Vagina (tissue), 2 donors: ENCODE measurements at regions not wholly inside any gene's neighbourhood (a gene's known extent, or its start where the extent isn't known, plus 50 kb on each side); places are given as distances from the start of the nearest gene placed in this dataset.

ENCODE experiments used
- POLR2A ChIP-seq, 2 donors: fragments of 450-650 bp; IDR thresholded peaks; one replicate each; pipeline ENCODE4 v1.6.1; 2017; ENCODE audit warnings: antibody characterized with exemption in 2 of 2, mild to moderate bottlenecking in 2 of 2, moderate library complexity in 2 of 2
- POLR2AphosphoS5 ChIP-seq, 2 donors: sonication (generic); formaldehyde crosslinking; IDR thresholded peaks; one replicate each; pipeline ENCODE4 v1.9.0; 2017; ENCODE audit warnings: antibody characterized with exemption in 2 of 2, mild to moderate bottlenecking in 2 of 2, low read depth in 1 of 2; ENCODE audit not compliant: insufficient read depth in 1 of 2
- TF ChIP-seq, protein P1 (sequence below), 3 experiments: fragments of 450-650 bp in 2 of 3; fragments of 200-600 bp in 1 of 3; sonication (generic) in 1 of 3; IDR thresholded peaks; one replicate each; pipeline ENCODE4 v1.5.1; 2017 to 2019; ENCODE audit warnings: antibody characterized with exemption in 3 of 3, mild to moderate bottlenecking in 2 of 3, moderate library complexity in 2 of 3

DNA sequence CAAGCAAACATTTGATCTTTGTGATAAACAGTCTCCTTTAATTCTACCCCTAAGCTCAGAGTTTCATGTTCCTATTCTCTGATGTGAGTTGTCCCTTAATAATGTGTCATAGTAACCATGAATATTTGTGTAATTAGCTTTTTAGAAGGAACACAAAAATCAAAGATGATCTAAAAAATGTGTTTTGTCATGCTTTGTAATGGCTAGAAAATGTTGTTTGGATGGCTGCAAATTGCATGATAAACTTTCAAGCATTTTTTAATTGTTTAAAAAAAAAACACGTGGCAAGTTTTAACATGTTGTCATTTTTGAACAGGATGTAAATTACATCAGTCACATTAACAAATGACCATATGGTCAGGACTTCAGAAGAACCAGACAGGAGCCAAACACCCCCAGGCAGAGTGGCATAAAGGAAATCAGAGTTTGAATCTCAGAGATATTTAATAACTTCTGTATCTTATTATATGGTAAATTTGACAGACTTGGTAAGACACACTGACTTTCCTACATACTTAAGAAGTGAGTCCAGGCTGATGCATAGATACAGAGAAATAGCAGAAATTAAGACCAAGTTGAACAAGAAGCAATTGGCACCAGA lies 223.9 kb upstream of the VEGFC start:
- TF ChIP-seq, protein P1, sequence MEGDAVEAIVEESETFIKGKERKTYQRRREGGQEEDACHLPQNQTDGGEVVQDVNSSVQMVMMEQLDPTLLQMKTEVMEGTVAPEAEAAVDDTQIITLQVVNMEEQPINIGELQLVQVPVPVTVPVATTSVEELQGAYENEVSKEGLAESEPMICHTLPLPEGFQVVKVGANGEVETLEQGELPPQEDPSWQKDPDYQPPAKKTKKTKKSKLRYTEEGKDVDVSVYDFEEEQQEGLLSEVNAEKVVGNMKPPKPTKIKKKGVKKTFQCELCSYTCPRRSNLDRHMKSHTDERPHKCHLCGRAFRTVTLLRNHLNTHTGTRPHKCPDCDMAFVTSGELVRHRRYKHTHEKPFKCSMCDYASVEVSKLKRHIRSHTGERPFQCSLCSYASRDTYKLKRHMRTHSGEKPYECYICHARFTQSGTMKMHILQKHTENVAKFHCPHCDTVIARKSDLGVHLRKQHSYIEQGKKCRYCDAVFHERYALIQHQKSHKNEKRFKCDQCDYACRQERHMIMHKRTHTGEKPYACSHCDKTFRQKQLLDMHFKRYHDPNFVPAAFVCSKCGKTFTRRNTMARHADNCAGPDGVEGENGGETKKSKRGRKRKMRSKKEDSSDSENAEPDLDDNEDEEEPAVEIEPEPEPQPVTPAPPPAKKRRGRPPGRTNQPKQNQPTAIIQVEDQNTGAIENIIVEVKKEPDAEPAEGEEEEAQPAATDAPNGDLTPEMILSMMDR (IDR thresholded peaks at IDR 0.05) = no peak
- TF ChIP-seq POLR2A (IDR thresholded peaks at IDR 0.05) (no peak), POLR2AphosphoS5 (IDR thresholded peaks at IDR 0.05; ENCODE audit: insufficient read depth in 1 of 2, low read depth in 1 of 2) (no peak)
